ENCODE measurements at regions not wholly inside any gene's neighbourhood (a gene's known extent, or its start where the extent isn't known, plus 50 kb on each side); places are given as distances from the start of the nearest gene placed in this dataset.

DNA sequence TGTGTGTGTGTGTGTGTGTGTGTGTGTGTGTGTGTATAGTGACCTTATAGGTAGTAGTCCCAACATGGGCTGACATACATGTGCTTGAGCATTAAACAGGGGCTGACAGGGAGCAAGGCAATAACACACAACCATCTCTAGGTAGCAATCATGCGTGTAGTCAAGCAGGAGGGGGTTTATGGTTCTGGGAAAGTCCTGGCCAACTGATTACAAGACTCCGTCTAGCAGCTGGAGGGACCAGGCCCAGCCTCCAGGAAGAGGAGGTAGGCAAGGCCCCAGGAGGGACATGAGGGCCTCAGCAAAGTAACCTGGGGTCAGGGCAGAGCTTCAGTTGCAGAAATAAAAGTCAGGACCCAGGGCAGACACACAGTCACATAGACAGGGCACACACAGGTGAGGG, 60.6 kb upstream of the E2F3 start:
- TF ChIP-seq FOXA1 (IDR thresholded peaks at IDR 0.05) (no peak), BHLHE40 (IDR thresholded peaks at IDR 0.05; ENCODE audit: borderline replicate concordance) (no peak), HDGF (IDR thresholded peaks at IDR 0.05; ENCODE audit: borderline replicate concordance) (no peak), TARDBP (IDR thresholded peaks at IDR 0.05) (no peak), FOXM1 (IDR thresholded peaks at IDR 0.05; ENCODE audit: borderline replicate concordance) (no peak), LEF1 (IDR thresholded peaks at IDR 0.05; ENCODE audit: borderline replicate concordance) (no peak), SP1 (IDR thresholded peaks at IDR 0.05) (no peak)

All from HEK293T (cell line).